K562 (cell line): ENCODE measurements at regions not wholly inside any gene's neighbourhood (a gene's known extent, or its start where the extent isn't known, plus 50 kb on each side); places are given as distances from the start of the nearest gene placed in this dataset.

Experiments used
- NONO ChIP-seq, 2 experiments: fragments of 200-400 bp in 1 of 2; fragments of 450-650 bp in 1 of 2; formaldehyde crosslinking in 1 of 2; IDR thresholded peaks; 2 replicates each; pipeline ENCODE4 v1.6.1; 2017; ENCODE audit warnings: low read depth in 2 of 2, mild to moderate bottlenecking in 2 of 2, moderate library complexity in 2 of 2, low read length in 1 of 2
- ZNF609 ChIP-seq: sonication (generic); formaldehyde crosslinking; IDR thresholded peaks from 2 replicates; pipeline ENCODE4 v1.8.1; 2023; ENCODE audit warnings: missing genetic modification reagents, mild to moderate bottlenecking, borderline replicate concordance

GRCh38 chr18:44374966-44375365 lies 305.7 kb upstream of the SETBP1 start:
- no peak for TF ChIP-seq ZNF609
- TF ChIP-seq NONO (IDR thresholded peaks at IDR 0.05; ENCODE audit: low read depth in 2 of 2, low read length in 1 of 2), result no peak
